ENCODE measurements at regions not wholly inside any gene's neighbourhood (a gene's known extent, or its start where the extent isn't known, plus 50 kb on each side); places are given as distances from the start of the nearest gene placed in this dataset.
"Not testable (repeated sequence)": the region's sequence is repeated elsewhere in the genome, so short reads cannot be mapped to it uniquely, and the experiment has no call there.

GRCh38 chr20:51188941-51189340 lies 166.0 kb upstream of the KCNG1 start:
- DNase-seq (ENCODE audit: low read depth in 2 of 2), result no peak

DNA sequence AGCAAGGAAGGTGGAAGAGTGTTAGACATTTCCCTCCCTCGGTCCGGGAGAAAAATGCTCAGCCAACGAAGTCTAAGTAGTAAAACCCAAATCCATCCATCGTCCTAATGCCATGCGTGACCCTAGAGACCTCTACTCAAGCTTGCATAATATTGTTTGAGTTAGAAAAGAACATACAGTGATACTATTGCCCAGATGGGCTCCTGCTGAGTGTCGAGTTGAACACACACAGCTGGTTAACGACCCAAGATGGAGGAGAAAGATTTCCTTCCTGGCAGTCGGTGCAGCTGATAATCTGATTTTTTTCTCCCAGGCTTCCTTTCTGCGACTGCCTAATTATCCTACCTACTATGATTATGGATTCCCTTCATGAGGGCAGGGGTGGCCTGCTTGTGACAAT lies 164.4 kb upstream of the KCNG1 start:
- DNase-seq (ENCODE audit: low read depth in 2 of 2), result no peak

GRCh38 chr20:51185861-51186260 lies 163.0 kb upstream of the KCNG1 start:
- DNase-seq (ENCODE audit: low read depth in 2 of 2), result no peak

- DNase-seq (ENCODE audit: low read depth in 2 of 2), result no peak
Measured at GRCh38 chr20:51185277-51185676, 162.4 kb upstream of the KCNG1 start.

DNA sequence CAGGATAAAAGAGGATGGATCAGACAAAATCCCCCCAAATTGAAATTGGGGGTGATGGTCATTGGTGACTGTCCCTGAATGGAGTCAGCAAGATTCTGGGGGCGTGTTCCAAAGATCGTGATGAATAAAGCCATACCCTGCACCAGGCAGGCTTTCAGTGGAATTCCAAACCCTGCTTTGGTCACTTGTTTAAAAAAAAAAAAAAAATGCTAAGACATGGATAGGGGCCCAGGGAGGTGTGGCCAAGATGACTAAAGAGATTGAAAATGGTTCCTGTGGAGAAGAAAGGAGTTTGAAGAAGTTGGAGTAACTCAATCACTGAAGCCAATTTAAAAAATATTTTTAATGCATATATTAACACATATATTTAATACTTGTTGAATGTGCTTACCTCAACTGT lies 161.4 kb upstream of the KCNG1 start:
- no peak for DNase-seq (ENCODE audit: low read depth in 2 of 2)

GRCh38 chr20:51183451-51183850 lies 160.5 kb upstream of the KCNG1 start:
- no peak for DNase-seq (ENCODE audit: low read depth in 2 of 2)

GRCh38 chr20:51182571-51182970 lies 159.7 kb upstream of the KCNG1 start:
- DNase-seq (ENCODE audit: low read depth in 2 of 2), result no peak

DNA sequence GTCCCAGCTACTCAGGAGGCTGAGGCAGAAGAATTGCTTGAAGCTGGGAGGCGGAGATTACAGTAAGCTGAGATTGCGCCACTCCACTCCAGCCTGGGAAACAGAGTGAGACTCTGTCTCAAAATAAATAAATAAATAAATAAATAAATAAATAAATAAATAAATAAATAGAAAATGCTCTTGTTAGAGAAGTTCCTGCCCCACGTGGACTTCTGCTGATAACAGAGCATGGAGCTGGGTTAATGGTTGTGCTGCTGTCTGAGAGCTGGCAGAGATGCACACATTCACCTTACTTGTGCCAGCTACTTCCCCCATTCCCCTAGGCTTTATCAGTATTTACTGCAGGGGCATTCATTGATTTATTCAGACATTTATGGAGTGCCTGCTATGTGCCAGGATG lies 155.2 kb upstream of the KCNG1 start:
- DNase-seq (ENCODE audit: low read depth in 2 of 2), result no peak

DNA sequence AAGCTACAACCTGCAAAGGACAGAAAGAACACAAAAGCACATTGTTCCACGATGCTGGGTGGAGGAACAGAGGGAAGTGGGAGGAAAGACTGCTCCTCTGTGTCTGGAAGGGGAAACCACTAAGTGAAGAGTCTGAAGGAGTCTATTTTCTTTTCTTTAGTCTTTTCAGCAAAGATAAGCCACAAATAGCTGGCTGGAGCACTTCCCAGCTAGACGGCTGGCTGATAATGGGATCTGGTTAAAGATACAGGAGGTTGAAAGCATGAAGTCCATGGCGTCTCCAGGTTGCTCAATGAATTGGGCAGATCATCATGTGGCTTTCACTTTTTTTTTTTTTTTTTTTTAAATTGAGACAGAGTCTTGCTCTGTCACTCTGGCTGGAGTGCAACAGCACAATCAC lies 154.0 kb upstream of the KCNG1 start:
- no peak for DNase-seq (ENCODE audit: low read depth in 2 of 2)

- no peak for DNase-seq (ENCODE audit: low read depth in 2 of 2)
Measured at GRCh38 chr20:51176446-51176845, 153.5 kb upstream of the KCNG1 start.

- DNase-seq (ENCODE audit: low read depth in 2 of 2), result no peak
Measured at GRCh38 chr20:51175724-51176123, 152.8 kb upstream of the KCNG1 start.

- no peak for DNase-seq (ENCODE audit: low read depth in 2 of 2)
Measured at GRCh38 chr20:51175156-51175555, 152.2 kb upstream of the KCNG1 start.

- DNase-seq (ENCODE audit: low read depth in 2 of 2), result no peak
Measured at GRCh38 chr20:51174536-51174935, 151.6 kb upstream of the KCNG1 start.

DNA sequence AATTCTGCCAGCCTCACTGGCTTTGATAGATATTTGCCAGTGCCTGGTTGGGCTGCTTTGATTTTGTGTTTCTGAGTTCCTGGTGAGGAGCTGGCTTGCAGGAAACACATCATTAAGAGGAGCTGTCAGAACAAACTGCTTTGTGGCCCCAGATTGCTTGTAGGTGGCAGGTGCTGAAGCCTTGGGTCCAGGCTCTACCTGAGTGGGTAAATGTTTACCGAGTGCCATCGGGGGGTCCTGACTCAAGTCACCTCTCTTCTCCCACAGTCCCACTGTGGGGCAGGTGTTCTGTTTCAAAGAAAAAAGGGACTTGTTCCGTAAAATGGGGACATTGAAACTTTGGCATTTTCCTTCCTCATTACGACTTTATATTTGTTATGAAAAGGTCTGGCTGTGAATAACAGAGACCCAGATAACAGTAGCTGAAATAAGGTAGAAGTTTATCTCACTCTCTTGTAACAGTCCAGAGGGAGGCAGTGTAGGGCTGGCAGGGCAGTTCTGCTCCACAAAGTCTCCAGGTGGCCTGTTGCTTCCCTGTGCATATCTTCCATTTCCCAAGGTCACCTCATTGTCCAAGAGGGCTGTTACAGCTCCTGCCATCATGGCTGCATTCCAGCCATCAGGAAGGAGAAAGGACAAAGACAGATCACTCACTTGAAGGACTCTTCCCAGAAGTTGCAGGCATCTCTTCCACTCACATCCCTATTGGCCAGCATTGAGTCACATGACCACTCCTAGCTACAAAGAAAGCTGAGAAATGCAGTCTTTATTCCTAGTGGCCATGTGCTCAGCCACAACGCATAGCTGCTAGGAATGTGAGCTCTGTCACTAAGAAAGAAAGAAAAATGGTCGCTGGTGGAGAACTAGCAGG lies 149.9 kb upstream of the KCNG1 start:
- DNase-seq (ENCODE audit: low read depth in 2 of 2), result no peak

DNA sequence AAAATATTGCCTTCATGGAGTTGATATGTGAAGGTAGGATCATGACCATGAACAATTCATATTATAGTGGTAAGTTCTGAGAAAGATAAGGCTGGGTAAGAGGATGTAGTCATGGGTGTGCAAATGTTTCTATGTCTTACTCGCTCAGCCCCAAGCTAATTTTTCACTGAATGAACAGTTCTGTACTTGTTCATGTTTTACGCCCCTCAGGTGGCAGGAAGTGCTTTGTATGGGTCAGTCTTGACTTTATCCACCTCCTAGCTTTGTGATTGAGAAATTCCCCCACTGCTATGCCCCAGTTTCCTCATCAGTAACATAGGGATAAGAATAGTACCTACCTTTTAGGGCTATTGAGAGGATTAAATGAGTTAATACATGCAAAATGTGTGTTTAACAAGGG lies 148.2 kb upstream of the KCNG1 start:
- no peak for DNase-seq (ENCODE audit: low read depth in 2 of 2)

GRCh38 chr20:51169813-51170212 lies 146.9 kb upstream of the KCNG1 start:
- DNase-seq (ENCODE audit: low read depth in 2 of 2), result no peak

- DNase-seq (ENCODE audit: low read depth in 2 of 2), result not testable (repeated sequence)
Measured at GRCh38 chr20:51167911-51168310, 145.0 kb upstream of the KCNG1 start.

- no peak for DNase-seq (ENCODE audit: low read depth in 2 of 2)
Measured at GRCh38 chr20:51166489-51166888, 143.6 kb upstream of the KCNG1 start.

- DNase-seq (ENCODE audit: low read depth in 2 of 2), result no peak
Measured at GRCh38 chr20:51165131-51165530, 142.2 kb upstream of the KCNG1 start.

DNA sequence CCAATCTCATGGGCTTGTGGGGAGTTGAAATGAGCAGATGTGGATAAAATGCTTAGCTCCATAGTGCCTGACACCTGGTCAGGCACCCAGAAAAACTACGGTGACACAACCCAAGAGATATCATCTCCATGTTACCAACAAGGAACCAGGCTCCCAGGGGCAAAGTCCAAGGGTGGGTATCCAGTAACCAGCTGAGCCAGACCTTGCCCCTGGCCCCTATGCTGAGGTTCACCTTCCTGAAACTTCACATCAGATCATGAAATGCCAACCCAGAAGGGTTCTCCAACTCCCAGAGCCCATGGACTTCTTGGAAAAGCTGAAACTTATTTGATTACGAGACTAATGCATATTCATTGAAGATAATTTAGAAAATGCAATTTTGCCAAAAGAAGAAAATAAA lies 141.8 kb upstream of the KCNG1 start:
- no peak for DNase-seq (ENCODE audit: low read depth in 2 of 2)

- DNase-seq (ENCODE audit: low read depth in 2 of 2), result no peak
Measured at GRCh38 chr20:51163996-51164600, 141.2 kb upstream of the KCNG1 start.

DNA sequence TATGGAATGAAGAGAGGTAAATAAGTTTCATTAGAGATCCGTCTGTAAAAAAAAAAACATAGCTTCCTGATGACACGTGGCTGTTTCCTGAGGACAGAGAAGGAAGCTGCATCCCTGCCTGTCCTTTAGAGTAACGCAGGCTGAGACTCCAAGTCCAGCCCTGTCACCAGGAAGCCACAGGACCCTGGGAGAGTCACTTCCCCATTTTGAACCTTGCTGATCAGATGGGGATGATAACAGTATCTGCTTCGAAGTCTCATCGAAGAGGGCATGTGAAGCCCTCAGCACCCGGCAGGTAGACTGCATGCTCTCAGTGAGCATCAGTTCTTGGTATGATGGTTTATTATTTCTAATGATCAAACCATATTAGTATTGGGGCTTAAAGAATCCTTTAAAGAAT lies 139.1 kb upstream of the KCNG1 start:
- DNase-seq (ENCODE audit: low read depth in 2 of 2), result no peak

DNA sequence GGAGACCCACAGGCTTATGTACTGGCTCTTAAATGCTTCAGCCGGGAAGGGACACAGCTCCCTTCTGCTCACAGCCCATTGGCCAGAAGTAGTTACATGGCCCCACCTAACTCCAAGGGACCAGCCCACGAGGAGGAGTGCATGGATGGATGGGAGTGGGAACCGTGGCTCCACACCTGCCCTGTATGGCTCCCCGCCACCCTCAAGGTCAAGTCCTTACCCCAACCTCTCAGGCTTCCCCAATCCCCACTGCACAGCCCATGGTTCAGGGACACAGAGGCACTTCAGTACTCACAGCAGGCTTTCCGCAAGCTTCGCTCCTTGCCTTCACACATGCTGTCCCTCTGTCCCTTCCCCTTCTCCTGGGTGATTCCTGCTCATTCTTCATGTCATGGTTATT lies 137.9 kb upstream of the KCNG1 start:
- DNase-seq (ENCODE audit: low read depth in 2 of 2), result no peak

DNA sequence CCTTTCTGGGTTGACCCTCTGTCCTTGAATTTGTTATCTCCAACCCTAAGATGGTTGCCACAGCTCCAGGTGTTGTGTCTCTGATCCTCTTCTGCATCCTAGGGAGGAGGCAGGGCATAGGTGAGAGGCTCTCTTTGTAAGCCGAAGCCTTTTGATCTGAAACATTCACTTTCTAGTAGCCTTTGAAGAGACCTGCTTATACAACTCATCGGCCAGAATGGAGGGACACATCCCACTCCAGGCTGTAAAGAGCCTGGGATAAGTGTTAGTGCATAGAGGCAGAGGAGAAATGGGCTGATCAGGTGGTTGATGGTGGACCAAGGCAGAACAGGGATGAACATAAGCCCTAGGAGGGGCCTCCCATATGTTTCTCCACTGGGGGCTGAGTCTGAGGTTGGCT lies 137.1 kb upstream of the KCNG1 start:
- no peak for DNase-seq (ENCODE audit: low read depth in 2 of 2)

Data from stimulated activated CD8-positive, alpha-beta memory T cell treated with anti-CD3 and anti-CD28 coated beads, Interleukin-7, amount 100 ng/mL, for 1 hour (primary cell).